ENCODE measurements at regions not wholly inside any gene's neighbourhood (a gene's known extent, or its start where the extent isn't known, plus 50 kb on each side); places are given as distances from the start of the nearest gene placed in this dataset.
A peak's percentile ranks its signal among the peaks of the same experiment; 100 is the strongest.

DNA sequence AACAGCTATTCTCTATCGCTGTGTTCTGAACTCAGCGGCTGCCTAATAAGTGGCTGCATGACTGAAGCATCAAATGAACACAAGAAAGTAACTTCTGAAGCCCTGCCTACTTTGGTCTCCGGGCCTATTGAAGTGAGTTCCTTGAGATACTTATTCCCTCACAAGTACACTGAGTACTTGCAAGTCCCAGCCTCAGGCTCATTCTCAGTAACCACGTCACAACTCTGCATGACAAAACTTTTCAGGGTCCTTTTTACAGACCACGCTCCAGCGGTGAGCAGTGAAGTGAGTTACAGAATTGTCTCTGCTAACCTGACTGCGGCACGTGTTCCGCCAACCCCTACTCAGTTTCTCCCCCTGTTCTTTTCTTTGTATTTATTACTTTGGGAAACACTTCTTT is 1342.7 kb upstream of the ADGRL4 start:
- Histone ChIP-seq H3K4me3 (no peak overlapping the region), H3K9me3 (no peaks in the 10 kb centered on the region), H3K36me3 (no peaks in the 10 kb centered on the region), H3K27me3 (no peaks in the 10 kb centered on the region), H3K27ac (no peak overlapping the region), H3K4me1 (no peaks in the 10 kb centered on the region)
- intact Hi-C loops (cut with DNase I; ENCODE audit: low total_unique reads): no loop called here
- TF ChIP-seq, protein P1, sequence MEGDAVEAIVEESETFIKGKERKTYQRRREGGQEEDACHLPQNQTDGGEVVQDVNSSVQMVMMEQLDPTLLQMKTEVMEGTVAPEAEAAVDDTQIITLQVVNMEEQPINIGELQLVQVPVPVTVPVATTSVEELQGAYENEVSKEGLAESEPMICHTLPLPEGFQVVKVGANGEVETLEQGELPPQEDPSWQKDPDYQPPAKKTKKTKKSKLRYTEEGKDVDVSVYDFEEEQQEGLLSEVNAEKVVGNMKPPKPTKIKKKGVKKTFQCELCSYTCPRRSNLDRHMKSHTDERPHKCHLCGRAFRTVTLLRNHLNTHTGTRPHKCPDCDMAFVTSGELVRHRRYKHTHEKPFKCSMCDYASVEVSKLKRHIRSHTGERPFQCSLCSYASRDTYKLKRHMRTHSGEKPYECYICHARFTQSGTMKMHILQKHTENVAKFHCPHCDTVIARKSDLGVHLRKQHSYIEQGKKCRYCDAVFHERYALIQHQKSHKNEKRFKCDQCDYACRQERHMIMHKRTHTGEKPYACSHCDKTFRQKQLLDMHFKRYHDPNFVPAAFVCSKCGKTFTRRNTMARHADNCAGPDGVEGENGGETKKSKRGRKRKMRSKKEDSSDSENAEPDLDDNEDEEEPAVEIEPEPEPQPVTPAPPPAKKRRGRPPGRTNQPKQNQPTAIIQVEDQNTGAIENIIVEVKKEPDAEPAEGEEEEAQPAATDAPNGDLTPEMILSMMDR (IDR thresholded peaks at IDR 0.05): no peak
- TF ChIP-seq POLR2AphosphoS5 (IDR thresholded peaks at IDR 0.05) (no peak), POLR2A (IDR thresholded peaks at IDR 0.05) (no peak)
- DNase-seq (ENCODE audit: low spot score in 2 of 2): no peak

DNA sequence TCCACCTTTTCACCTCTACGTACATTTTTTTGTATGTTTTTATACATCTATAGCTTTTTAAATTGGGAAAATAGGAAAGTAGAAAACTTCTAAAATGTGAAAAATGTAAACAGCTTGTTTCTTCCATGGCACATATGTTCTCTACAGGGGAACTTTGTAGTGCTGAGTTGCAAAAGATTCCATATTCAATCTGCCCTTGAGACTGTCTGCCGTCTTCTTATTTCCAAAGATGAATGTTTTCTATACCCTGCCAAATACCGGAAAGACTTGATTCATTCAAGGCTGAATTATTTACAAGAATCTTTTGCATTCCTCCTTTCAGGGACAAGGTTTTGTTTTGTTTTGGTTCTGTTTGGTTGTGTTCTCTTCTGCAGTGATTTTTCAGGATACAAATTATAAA is 1334.5 kb upstream of the ADGRL4 start:
- no peaks in the 10 kb centered on the region for H3K27me3 ChIP-seq
- H3K27ac ChIP-seq: no peak overlapping the region
- DNase-seq (ENCODE audit: low spot score in 2 of 2): no peak
- TF ChIP-seq POLR2AphosphoS5 (IDR thresholded peaks at IDR 0.05): no peak
- TF ChIP-seq POLR2A (IDR thresholded peaks at IDR 0.05): no peak
- TF ChIP-seq, protein P1 (IDR thresholded peaks at IDR 0.05): no peak
- intact Hi-C loops (cut with DNase I; ENCODE audit: low total_unique reads): no loop called here
- peaks cover 4 to 19% of the 10 kb centered on the region in 2 donors for H3K9me3 ChIP-seq
- no peaks in the 10 kb centered on the region for H3K36me3 ChIP-seq
- no peak overlapping the region for H3K4me3 ChIP-seq
- H3K4me1 ChIP-seq: no peaks in the 10 kb centered on the region

DNA sequence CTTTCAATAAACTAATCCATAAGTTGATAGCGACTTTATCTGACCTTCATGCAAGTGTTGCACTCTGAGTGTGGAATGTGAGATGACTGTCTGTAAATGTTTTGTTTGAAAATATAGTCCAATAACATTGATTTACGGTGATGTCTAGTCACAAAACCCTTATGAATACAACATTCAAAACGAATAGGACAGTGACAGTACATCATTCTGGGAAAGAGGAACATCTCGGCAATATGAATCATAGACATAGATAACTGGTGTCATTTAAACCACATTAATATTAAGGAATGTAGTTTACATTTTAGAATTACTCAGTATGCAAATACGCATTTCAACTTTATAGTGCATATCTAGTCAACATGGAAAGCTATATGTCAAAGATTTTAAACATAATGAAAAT is 1311.6 kb upstream of the ADGRL4 start:
- DNase-seq (ENCODE audit: low spot score in 2 of 2): no peak
- Histone ChIP-seq H3K4me1 (no peaks in the 10 kb centered on the region), H3K9me3 (no peaks in the 10 kb centered on the region), H3K27ac (no peak overlapping the region), H3K27me3 (no peaks in the 10 kb centered on the region), H3K4me3 (no peak overlapping the region), H3K36me3 (no peaks in the 10 kb centered on the region)
- intact Hi-C loops (cut with DNase I; ENCODE audit: low total_unique reads): no loop called here
- TF ChIP-seq, protein P1 (IDR thresholded peaks at IDR 0.05): no peak
- TF ChIP-seq POLR2A (IDR thresholded peaks at IDR 0.05) (no peak), POLR2AphosphoS5 (IDR thresholded peaks at IDR 0.05) (no peak)

- Histone ChIP-seq H3K4me1 (no peaks in the 10 kb centered on the region), H3K36me3 (no peaks in the 10 kb centered on the region), H3K27me3 (no peaks in the 10 kb centered on the region), H3K9me3 (no peaks in the 10 kb centered on the region), H3K27ac (no peak overlapping the region), H3K4me3 (no peak overlapping the region)
- TF ChIP-seq POLR2A (IDR thresholded peaks at IDR 0.05) (no peak), POLR2AphosphoS5 (IDR thresholded peaks at IDR 0.05) (no peak)
- TF ChIP-seq, protein P1 (IDR thresholded peaks at IDR 0.05): no peak
- peak in 1 of 2 donors; percentile 17 for DNase-seq (ENCODE audit: low spot score in 2 of 2)
- intact Hi-C loops (cut with DNase I; ENCODE audit: low total_unique reads): no loop called here
Observed at GRCh38 chr1:80310703-80311245, 1304.2 kb upstream of the ADGRL4 start.

- intact Hi-C loops (cut with DNase I; ENCODE audit: low total_unique reads): no loop called here
- Histone ChIP-seq H3K36me3 (no peaks in the 10 kb centered on the region), H3K4me3 (no peak overlapping the region), H3K27me3 (no peaks in the 10 kb centered on the region), H3K27ac (no peak overlapping the region), H3K4me1 (no peaks in the 10 kb centered on the region), H3K9me3 (no peaks in the 10 kb centered on the region)
- TF ChIP-seq POLR2AphosphoS5 (IDR thresholded peaks at IDR 0.05) (no peak), POLR2A (IDR thresholded peaks at IDR 0.05) (no peak)
- TF ChIP-seq, protein P1 (IDR thresholded peaks at IDR 0.05): no peak
- no peak for DNase-seq (ENCODE audit: low spot score in 2 of 2)
Observed at GRCh38 chr1:80305466-80305865, 1298.9 kb upstream of the ADGRL4 start.

All from breast epithelium (tissue), 4 donors.